ENCODE measurements at regions not wholly inside any gene's neighbourhood (a gene's known extent, or its start where the extent isn't known, plus 50 kb on each side); places are given as distances from the start of the nearest gene placed in this dataset.
"Not testable (repeated sequence)": the region's sequence is repeated elsewhere in the genome, so short reads cannot be mapped to it uniquely, and the experiment has no call there.

GRCh38 chr3:118504906-118505305, 529.7 kb downstream of the IGSF11 start:
- no peak for DNase-seq

- DNase-seq = no peak
These were observed 528.9 kb downstream of the IGSF11 start for GRCh38 chr3:118505784-118506183.

- no peak for DNase-seq
These were observed 523.2 kb downstream of the IGSF11 start for GRCh38 chr3:118511402-118511801.

- no peak for DNase-seq
These were observed 522.3 kb downstream of the IGSF11 start for GRCh38 chr3:118512301-118512700.

GRCh38 chr3:118525077-118525476, 509.6 kb downstream of the IGSF11 start:
- no peak for DNase-seq

- DNase-seq = no peak
These were observed 507.7 kb downstream of the IGSF11 start for GRCh38 chr3:118526758-118527513.

GRCh38 chr3:118527514-118528044, 507.1 kb downstream of the IGSF11 start:
- no peak for DNase-seq

- no peak for DNase-seq
These were observed 505.1 kb downstream of the IGSF11 start for GRCh38 chr3:118529554-118529953.

GRCh38 chr3:118530350-118530922, 504.2 kb downstream of the IGSF11 start:
- DNase-seq = no peak

- not testable (repeated sequence) for DNase-seq
These were observed 503.7 kb downstream of the IGSF11 start for GRCh38 chr3:118530927-118531356.

GRCh38 chr3:118531816-118532215, 502.8 kb downstream of the IGSF11 start:
- no peak for DNase-seq

GRCh38 chr3:118533676-118534075, 501.0 kb downstream of the IGSF11 start:
- DNase-seq = no peak

- no peak for DNase-seq
These were observed 500.1 kb downstream of the IGSF11 start for GRCh38 chr3:118534519-118534918.

- no peak for DNase-seq
These were observed 497.9 kb downstream of the IGSF11 start for GRCh38 chr3:118536764-118537163.

- no peak for DNase-seq
These were observed 497.2 kb downstream of the IGSF11 start for GRCh38 chr3:118537454-118537853.

GRCh38 chr3:118538187-118538586, 496.5 kb downstream of the IGSF11 start:
- no peak for DNase-seq

GRCh38 chr3:118539820-118540447, 494.7 kb downstream of the IGSF11 start:
- not testable (repeated sequence) for DNase-seq

- DNase-seq = not testable (repeated sequence)
These were observed 494.2 kb downstream of the IGSF11 start for GRCh38 chr3:118540448-118540821.

GRCh38 chr3:118540826-118541225, 493.8 kb downstream of the IGSF11 start:
- DNase-seq = no peak

GRCh38 chr3:118541796-118542195, 492.9 kb downstream of the IGSF11 start:
- no peak for DNase-seq

- no peak for DNase-seq
These were observed 490.8 kb downstream of the IGSF11 start for GRCh38 chr3:118543832-118544231.

GRCh38 chr3:118544458-118544857, 490.2 kb downstream of the IGSF11 start:
- no peak for DNase-seq

- no peak for DNase-seq
These were observed 486.2 kb downstream of the IGSF11 start for GRCh38 chr3:118548434-118548833.

GRCh38 chr3:118550122-118550521, 484.5 kb downstream of the IGSF11 start:
- no peak for DNase-seq

Measured in NCI-H2029 (cell line).